Fibroblast of skin of back (primary cell): ENCODE measurements at regions not wholly inside any gene's neighbourhood (a gene's known extent, or its start where the extent isn't known, plus 50 kb on each side); places are given as distances from the start of the nearest gene placed in this dataset.
"Not testable (repeated sequence)": the region's sequence is repeated elsewhere in the genome, so short reads cannot be mapped to it uniquely, and the experiment has no call there.

Experiments
- DNase-seq: peaks from one replicate; pipeline ENCODE4 v3.0.0-alpha.2; 2013

- no peak for DNase-seq
Measured at GRCh38 chrY:3037471-3037870, 102.3 kb downstream of the ZFY start.

- DNase-seq, result no peak
Measured at GRCh38 chrY:3040415-3040814, 105.2 kb downstream of the ZFY start.

GRCh38 chrY:3041985-3042384, 106.8 kb downstream of the ZFY start:
- no peak for DNase-seq

- no peak for DNase-seq
Measured at GRCh38 chrY:3042901-3043300, 107.7 kb downstream of the ZFY start.

GRCh38 chrY:3045048-3045447, 109.9 kb downstream of the ZFY start:
- no peak for DNase-seq

GRCh38 chrY:3055496-3055895, 120.3 kb downstream of the ZFY start:
- DNase-seq, result not testable (repeated sequence)

GRCh38 chrY:3058342-3058741, 123.2 kb downstream of the ZFY start:
- not testable (repeated sequence) for DNase-seq

- DNase-seq, result not testable (repeated sequence)
Measured at GRCh38 chrY:3060671-3061070, 125.5 kb downstream of the ZFY start.

- not testable (repeated sequence) for DNase-seq
Measured at GRCh38 chrY:3088149-3088548, 153.0 kb downstream of the ZFY start.

- not testable (repeated sequence) for DNase-seq
Measured at GRCh38 chrY:3108674-3109073, 173.5 kb downstream of the ZFY start.

- DNase-seq, result not testable (repeated sequence)
Measured at GRCh38 chrY:3120234-3120633, 185.1 kb downstream of the ZFY start.

GRCh38 chrY:3120716-3121115, 185.5 kb downstream of the ZFY start:
- DNase-seq, result not testable (repeated sequence)

GRCh38 chrY:3123482-3123881, 188.3 kb downstream of the ZFY start:
- not testable (repeated sequence) for DNase-seq

GRCh38 chrY:3171074-3171473, 235.9 kb downstream of the ZFY start:
- DNase-seq, result not testable (repeated sequence)

- DNase-seq, result not testable (repeated sequence)
Measured at GRCh38 chrY:3195035-3195434, 259.9 kb downstream of the ZFY start.

GRCh38 chrY:3202287-3202686, 267.1 kb downstream of the ZFY start:
- DNase-seq, result not testable (repeated sequence)

- DNase-seq, result not testable (repeated sequence)
Measured at GRCh38 chrY:3206733-3207132, 271.6 kb downstream of the ZFY start.

GRCh38 chrY:3213183-3213582, 278.0 kb downstream of the ZFY start:
- DNase-seq, result not testable (repeated sequence)

- DNase-seq, result not testable (repeated sequence)
Measured at GRCh38 chrY:3218134-3218533, 283.0 kb downstream of the ZFY start.

- DNase-seq, result not testable (repeated sequence)
Measured at GRCh38 chrY:3218559-3218958, 283.4 kb downstream of the ZFY start.

- not testable (repeated sequence) for DNase-seq
Measured at GRCh38 chrY:3262911-3263310, 316.0 kb upstream of the TGIF2LY start.

- DNase-seq, result not testable (repeated sequence)
Measured at GRCh38 chrY:3288063-3288462, 290.8 kb upstream of the TGIF2LY start.

- not testable (repeated sequence) for DNase-seq
Measured at GRCh38 chrY:3297235-3297634, 281.6 kb upstream of the TGIF2LY start.

- not testable (repeated sequence) for DNase-seq
Measured at GRCh38 chrY:3319988-3320387, 258.9 kb upstream of the TGIF2LY start.

GRCh38 chrY:3367535-3367934, 211.3 kb upstream of the TGIF2LY start:
- not testable (repeated sequence) for DNase-seq
